ENCODE measurements at regions not wholly inside any gene's neighbourhood (a gene's known extent, or its start where the extent isn't known, plus 50 kb on each side); places are given as distances from the start of the nearest gene placed in this dataset.

GRCh38 chr2:180516232-180516631, 464.2 kb upstream of the UBE2E3 start:
- H3K9me3 ChIP-seq (ENCODE audit: control insufficient read depth in 2 of 2, low read length in 2 of 2): peaks cover 0 to 2% of the 10 kb centered on the region in 2 donors
- H3K9ac ChIP-seq (ENCODE audit: low read length in 2 of 2): no peak overlapping the region
- H3K4me3 ChIP-seq (ENCODE audit: low read length in 2 of 2): no peak overlapping the region
- no peaks in the 10 kb centered on the region for H3K27me3 ChIP-seq (ENCODE audit: control insufficient read depth in 1 of 2, insufficient read depth in 2 of 2, low read length in 2 of 2)
- H3K4me1 ChIP-seq (ENCODE audit: control insufficient read depth, insufficient read depth, low read length): no peaks in the 10 kb centered on the region
- H3K27ac ChIP-seq (ENCODE audit: low read length): no peak overlapping the region
- H3K36me3 ChIP-seq (ENCODE audit: control insufficient read depth in 2 of 2, insufficient read depth in 2 of 2, low read length in 2 of 2): no peaks in the 10 kb centered on the region

DNA sequence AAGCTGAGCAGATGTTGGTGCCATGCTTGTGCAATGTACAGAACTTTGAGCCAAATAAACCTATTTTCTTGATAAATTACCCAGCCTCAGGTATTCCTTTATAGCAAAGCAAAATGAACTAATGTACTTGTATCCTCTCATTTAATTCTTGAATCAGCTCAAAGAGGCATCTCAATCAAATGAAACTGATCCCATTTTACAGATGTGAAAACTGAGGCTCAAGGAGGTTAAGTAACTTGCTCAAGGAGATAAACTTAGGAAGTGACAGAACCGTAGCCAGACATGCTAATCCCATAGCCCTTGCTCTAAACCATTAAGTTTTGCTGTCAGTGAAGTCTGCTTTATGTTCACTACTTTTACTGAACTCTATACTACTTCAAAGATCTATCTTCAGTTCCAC, 467.0 kb upstream of the UBE2E3 start:
- no peaks in the 10 kb centered on the region for H3K4me1 ChIP-seq (ENCODE audit: control insufficient read depth, insufficient read depth, low read length)
- H3K9ac ChIP-seq (ENCODE audit: low read length in 2 of 2): no peak overlapping the region
- peaks cover 0 to under 1% of the 10 kb centered on the region in 2 donors for H3K9me3 ChIP-seq (ENCODE audit: control insufficient read depth in 2 of 2, low read length in 2 of 2)
- no peaks in the 10 kb centered on the region for H3K27me3 ChIP-seq (ENCODE audit: control insufficient read depth in 1 of 2, insufficient read depth in 2 of 2, low read length in 2 of 2)
- H3K27ac ChIP-seq (ENCODE audit: low read length): no peak overlapping the region
- H3K36me3 ChIP-seq (ENCODE audit: control insufficient read depth in 2 of 2, insufficient read depth in 2 of 2, low read length in 2 of 2): no peaks in the 10 kb centered on the region
- H3K4me3 ChIP-seq (ENCODE audit: low read length in 2 of 2): no peak overlapping the region

- H3K9me3 ChIP-seq (ENCODE audit: control insufficient read depth in 2 of 2, low read length in 2 of 2): no peaks in the 10 kb centered on the region
These were observed 471.9 kb upstream of the UBE2E3 start for GRCh38 chr2:180508458-180508857.

DNA sequence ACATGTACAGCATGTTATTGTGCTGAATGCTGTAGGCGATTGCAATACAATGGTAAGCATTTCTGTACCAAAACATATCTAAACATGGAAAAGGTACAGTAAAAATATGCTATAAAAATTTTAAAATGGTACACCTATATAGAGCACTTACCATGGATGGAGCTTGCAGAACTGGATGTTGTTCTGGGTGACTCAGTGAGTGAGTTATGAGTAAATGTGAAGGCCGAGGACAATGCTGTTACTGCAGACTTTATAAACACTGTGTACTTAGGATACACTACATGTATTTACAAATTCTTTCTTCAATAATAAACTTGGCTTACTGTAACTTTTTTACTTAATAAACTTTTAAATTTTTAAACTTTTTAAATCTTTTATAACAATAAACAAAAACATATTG, 473.4 kb upstream of the UBE2E3 start:
- H3K4me3 ChIP-seq (ENCODE audit: low read length in 2 of 2): no peak overlapping the region
- H3K9me3 ChIP-seq (ENCODE audit: control insufficient read depth in 2 of 2, low read length in 2 of 2): no peaks in the 10 kb centered on the region
- no peaks in the 10 kb centered on the region for H3K36me3 ChIP-seq (ENCODE audit: control insufficient read depth in 2 of 2, insufficient read depth in 2 of 2, low read length in 2 of 2)
- H3K9ac ChIP-seq (ENCODE audit: low read length in 2 of 2): no peak overlapping the region
- no peak overlapping the region for H3K27ac ChIP-seq (ENCODE audit: low read length)
- no peaks in the 10 kb centered on the region for H3K4me1 ChIP-seq (ENCODE audit: control insufficient read depth, insufficient read depth, low read length)
- H3K27me3 ChIP-seq (ENCODE audit: control insufficient read depth in 1 of 2, insufficient read depth in 2 of 2, low read length in 2 of 2): no peaks in the 10 kb centered on the region

More at GRCh38 chr2:180508458-180508857, 471.9 kb upstream of the UBE2E3 start:
- Histone ChIP-seq H3K36me3 (ENCODE audit: control insufficient read depth in 2 of 2, insufficient read depth in 2 of 2, low read length in 2 of 2) (no peaks in the 10 kb centered on the region), H3K27ac (ENCODE audit: low read length) (no peak overlapping the region), H3K4me1 (ENCODE audit: control insufficient read depth, insufficient read depth, low read length) (no peaks in the 10 kb centered on the region), H3K9ac (ENCODE audit: low read length in 2 of 2) (no peak overlapping the region), H3K4me3 (ENCODE audit: low read length in 2 of 2) (no peak overlapping the region), H3K27me3 (ENCODE audit: control insufficient read depth in 1 of 2, insufficient read depth in 2 of 2, low read length in 2 of 2) (no peaks in the 10 kb centered on the region)

GRCh38 chr2:180505203-180505602, 475.2 kb upstream of the UBE2E3 start:
- Histone ChIP-seq H3K27me3 (ENCODE audit: control insufficient read depth in 1 of 2, insufficient read depth in 2 of 2, low read length in 2 of 2) (no peaks in the 10 kb centered on the region), H3K4me3 (ENCODE audit: low read length in 2 of 2) (no peak overlapping the region), H3K4me1 (ENCODE audit: control insufficient read depth, insufficient read depth, low read length) (no peaks in the 10 kb centered on the region), H3K36me3 (ENCODE audit: control insufficient read depth in 2 of 2, insufficient read depth in 2 of 2, low read length in 2 of 2) (no peaks in the 10 kb centered on the region), H3K9me3 (ENCODE audit: control insufficient read depth in 2 of 2, low read length in 2 of 2) (no peaks in the 10 kb centered on the region), H3K9ac (ENCODE audit: low read length in 2 of 2) (no peak overlapping the region), H3K27ac (ENCODE audit: low read length) (no peak overlapping the region)

DNA sequence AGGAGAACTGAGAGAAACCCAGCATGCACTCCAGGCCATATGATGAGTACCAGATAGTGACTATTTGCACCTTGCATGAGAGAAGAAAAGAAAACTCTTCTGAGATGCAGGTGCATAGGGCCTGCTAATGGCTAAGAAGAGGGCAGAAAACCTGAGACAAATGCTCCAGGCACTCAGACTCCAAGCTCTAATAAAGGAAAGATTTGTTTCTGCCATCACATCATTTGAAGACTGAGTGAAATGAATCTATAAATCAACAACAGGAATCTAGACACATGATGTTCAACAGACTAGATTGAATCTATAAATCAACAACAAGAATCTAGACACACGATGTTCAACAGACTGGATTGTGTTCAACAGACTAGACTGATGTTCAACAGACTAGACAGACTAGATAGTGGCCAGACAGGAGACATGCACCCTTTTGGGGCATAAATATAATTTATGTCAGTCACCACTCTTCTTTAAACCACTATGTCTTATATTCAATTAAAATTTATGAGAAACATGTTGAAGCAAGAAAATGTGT, 482.7 kb upstream of the UBE2E3 start:
- H3K4me3 ChIP-seq (ENCODE audit: low read length in 2 of 2): no peak overlapping the region
- H3K9me3 ChIP-seq (ENCODE audit: control insufficient read depth in 2 of 2, low read length in 2 of 2): peaks cover 0 to 4% of the 10 kb centered on the region in 2 donors
- no peaks in the 10 kb centered on the region for H3K4me1 ChIP-seq (ENCODE audit: control insufficient read depth, insufficient read depth, low read length)
- no peaks in the 10 kb centered on the region for H3K36me3 ChIP-seq (ENCODE audit: control insufficient read depth in 2 of 2, insufficient read depth in 2 of 2, low read length in 2 of 2)
- no peak overlapping the region for H3K27ac ChIP-seq (ENCODE audit: low read length)
- no peaks in the 10 kb centered on the region for H3K27me3 ChIP-seq (ENCODE audit: control insufficient read depth in 1 of 2, insufficient read depth in 2 of 2, low read length in 2 of 2)
- no peak overlapping the region for H3K9ac ChIP-seq (ENCODE audit: low read length in 2 of 2)

- Histone ChIP-seq H3K27me3 (ENCODE audit: control insufficient read depth in 1 of 2, insufficient read depth in 2 of 2, low read length in 2 of 2) (no peaks in the 10 kb centered on the region), H3K4me1 (ENCODE audit: control insufficient read depth, insufficient read depth, low read length) (no peaks in the 10 kb centered on the region), H3K9ac (ENCODE audit: low read length in 2 of 2) (no peak overlapping the region), H3K4me3 (ENCODE audit: low read length in 2 of 2) (no peak overlapping the region), H3K36me3 (ENCODE audit: control insufficient read depth in 2 of 2, insufficient read depth in 2 of 2, low read length in 2 of 2) (no peaks in the 10 kb centered on the region), H3K9me3 (ENCODE audit: control insufficient read depth in 2 of 2, low read length in 2 of 2) (peaks cover 0 to 4% of the 10 kb centered on the region in 2 donors), H3K27ac (ENCODE audit: low read length) (no peak overlapping the region)
These were observed 484.8 kb upstream of the UBE2E3 start for GRCh38 chr2:180495606-180496005.

DNA sequence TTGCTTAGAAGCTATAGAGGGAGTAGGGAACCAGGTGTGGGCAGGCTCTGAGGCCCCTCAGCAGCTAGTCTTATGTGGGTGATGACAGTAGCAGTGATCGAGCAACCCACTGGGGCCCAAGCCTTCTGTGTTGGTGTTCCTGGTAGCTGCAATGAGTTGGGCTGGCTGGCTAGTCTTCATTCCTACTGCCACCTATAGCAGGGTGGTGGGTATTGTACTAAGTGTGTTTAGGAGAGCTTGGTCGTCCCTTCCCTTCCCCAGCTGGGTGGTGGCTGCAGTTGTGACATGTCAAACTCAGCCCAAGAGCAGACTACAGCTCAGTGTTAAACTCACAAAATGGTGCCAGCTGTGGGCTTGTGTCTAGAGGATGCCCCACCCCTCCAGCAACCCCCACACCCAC, 486.1 kb upstream of the UBE2E3 start:
- Histone ChIP-seq H3K27me3 (ENCODE audit: control insufficient read depth in 1 of 2, insufficient read depth in 2 of 2, low read length in 2 of 2) (no peaks in the 10 kb centered on the region), H3K4me1 (ENCODE audit: control insufficient read depth, insufficient read depth, low read length) (no peaks in the 10 kb centered on the region), H3K36me3 (ENCODE audit: control insufficient read depth in 2 of 2, insufficient read depth in 2 of 2, low read length in 2 of 2) (no peaks in the 10 kb centered on the region)

DNA sequence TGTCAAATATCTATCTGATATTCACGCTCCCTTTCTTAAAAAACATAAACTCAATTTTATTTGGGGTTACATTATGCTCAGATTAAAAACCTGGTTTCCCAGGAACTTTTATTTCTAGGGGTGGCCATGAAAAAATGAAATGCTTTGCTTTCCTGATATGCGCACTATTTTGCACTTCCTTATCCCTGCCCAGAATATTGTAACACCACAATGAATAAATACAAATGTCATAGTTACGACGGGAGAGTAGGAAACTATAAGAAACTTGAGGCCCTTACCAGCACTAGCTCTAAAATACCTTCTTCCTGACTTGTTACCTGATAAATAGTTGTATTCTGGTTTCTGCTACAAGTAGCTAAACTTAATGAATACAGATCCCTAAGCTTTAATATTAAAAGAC, 475.6 kb upstream of the CWC22 start:
- Histone ChIP-seq H3K27ac (ENCODE audit: low read length) (no peak overlapping the region), H3K27me3 (ENCODE audit: control insufficient read depth in 1 of 2, insufficient read depth in 2 of 2, low read length in 2 of 2) (no peaks in the 10 kb centered on the region), H3K9me3 (ENCODE audit: control insufficient read depth in 2 of 2, low read length in 2 of 2) (no peaks in the 10 kb centered on the region), H3K4me3 (ENCODE audit: low read length in 2 of 2) (no peak overlapping the region), H3K9ac (ENCODE audit: low read length in 2 of 2) (no peak overlapping the region), H3K4me1 (ENCODE audit: control insufficient read depth, insufficient read depth, low read length) (no peaks in the 10 kb centered on the region), H3K36me3 (ENCODE audit: control insufficient read depth in 2 of 2, insufficient read depth in 2 of 2, low read length in 2 of 2) (no peaks in the 10 kb centered on the region)

More for the DNA sequence above, 486.1 kb upstream of the UBE2E3 start:
- no peak overlapping the region for H3K9ac ChIP-seq (ENCODE audit: low read length in 2 of 2)
- H3K9me3 ChIP-seq (ENCODE audit: control insufficient read depth in 2 of 2, low read length in 2 of 2): no peaks in the 10 kb centered on the region
- H3K4me3 ChIP-seq (ENCODE audit: low read length in 2 of 2): no peak overlapping the region
- H3K27ac ChIP-seq (ENCODE audit: low read length): no peak overlapping the region

DNA sequence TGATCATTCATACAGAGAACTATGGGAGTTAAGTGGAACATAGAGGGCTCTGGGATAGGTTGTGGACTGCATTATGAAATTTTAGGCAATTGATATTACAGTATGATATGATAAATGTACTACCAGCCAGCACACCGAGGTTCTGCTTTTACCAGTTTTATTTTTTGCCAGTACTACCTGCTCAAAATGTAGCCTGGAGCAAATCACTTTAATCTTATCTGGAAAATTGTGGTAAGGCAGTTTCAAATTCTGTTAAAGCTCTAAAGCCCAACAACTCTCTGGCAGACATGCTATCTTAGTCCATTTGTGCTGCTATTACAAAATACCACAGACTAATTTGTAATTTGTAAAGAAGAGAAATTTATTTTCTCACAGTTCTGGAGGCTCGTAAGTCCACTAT, 474.9 kb upstream of the CWC22 start:
- no peaks in the 10 kb centered on the region for H3K36me3 ChIP-seq (ENCODE audit: control insufficient read depth in 2 of 2, insufficient read depth in 2 of 2, low read length in 2 of 2)
- no peaks in the 10 kb centered on the region for H3K9me3 ChIP-seq (ENCODE audit: control insufficient read depth in 2 of 2, low read length in 2 of 2)
- H3K27me3 ChIP-seq (ENCODE audit: control insufficient read depth in 1 of 2, insufficient read depth in 2 of 2, low read length in 2 of 2): no peaks in the 10 kb centered on the region
- no peak overlapping the region for H3K4me3 ChIP-seq (ENCODE audit: low read length in 2 of 2)
- no peak overlapping the region for H3K9ac ChIP-seq (ENCODE audit: low read length in 2 of 2)
- H3K4me1 ChIP-seq (ENCODE audit: control insufficient read depth, insufficient read depth, low read length): no peaks in the 10 kb centered on the region
- H3K27ac ChIP-seq (ENCODE audit: low read length): no peak overlapping the region

DNA sequence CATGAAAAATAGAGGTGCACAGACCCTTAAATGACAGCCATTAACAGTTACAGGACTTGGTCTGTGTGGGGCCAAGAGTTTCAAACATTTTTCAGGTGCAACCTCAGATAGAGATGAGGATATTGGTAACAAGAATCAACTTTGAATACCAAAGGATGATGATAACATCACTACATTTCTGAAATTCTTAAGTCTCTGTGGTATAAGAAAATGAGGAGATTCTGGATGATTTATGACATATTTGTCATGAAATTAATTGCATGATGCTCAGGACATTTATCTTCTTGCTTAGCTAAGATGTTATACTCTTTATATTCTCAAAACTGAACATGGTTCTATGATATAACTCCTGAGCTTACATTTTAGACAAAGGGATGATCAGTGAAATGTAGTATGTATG, 471.8 kb upstream of the CWC22 start:
- H3K27me3 ChIP-seq (ENCODE audit: control insufficient read depth in 1 of 2, insufficient read depth in 2 of 2, low read length in 2 of 2): no peaks in the 10 kb centered on the region
- no peaks in the 10 kb centered on the region for H3K4me1 ChIP-seq (ENCODE audit: control insufficient read depth, insufficient read depth, low read length)
- no peaks in the 10 kb centered on the region for H3K36me3 ChIP-seq (ENCODE audit: control insufficient read depth in 2 of 2, insufficient read depth in 2 of 2, low read length in 2 of 2)
- no peaks in the 10 kb centered on the region for H3K9me3 ChIP-seq (ENCODE audit: control insufficient read depth in 2 of 2, low read length in 2 of 2)
- no peak overlapping the region for H3K9ac ChIP-seq (ENCODE audit: low read length in 2 of 2)
- H3K27ac ChIP-seq (ENCODE audit: low read length): no peak overlapping the region
- H3K4me3 ChIP-seq (ENCODE audit: low read length in 2 of 2): no peak overlapping the region
